HG02588 (cell line): ENCODE measurements at regions not wholly inside any gene's neighbourhood (a gene's known extent, or its start where the extent isn't known, plus 50 kb on each side); places are given as distances from the start of the nearest gene placed in this dataset.
"Not testable (repeated sequence)": the region's sequence is repeated elsewhere in the genome, so short reads cannot be mapped to it uniquely, and the experiment has no call there.

Experiments
- ATAC-seq: cut with Tn5 transposase; IDR thresholded peaks from one replicate; pipeline ENCODE4 v1.9.1; 2021; ENCODE audit warnings: mild to moderate bottlenecking, moderate library complexity; ENCODE audit not compliant: unreplicated experiment

GRCh38 chr15:20292422-20293005, 249.1 kb downstream of the GOLGA6L6 start:
- ATAC-seq, result not testable (repeated sequence)

- ATAC-seq, result not testable (repeated sequence)
Measured at GRCh38 chr15:20291616-20292015, 250.0 kb downstream of the GOLGA6L6 start.

- not testable (repeated sequence) for ATAC-seq
Measured at GRCh38 chr15:20290606-20291005, 251.0 kb downstream of the GOLGA6L6 start.

GRCh38 chr15:20289538-20290103, 252.0 kb downstream of the GOLGA6L6 start:
- not testable (repeated sequence) for ATAC-seq

- not testable (repeated sequence) for ATAC-seq
Measured at GRCh38 chr15:20288800-20289537, 252.6 kb downstream of the GOLGA6L6 start.

- ATAC-seq, result not testable (repeated sequence)
Measured at GRCh38 chr15:20286559-20286958, 255.0 kb downstream of the GOLGA6L6 start.

GRCh38 chr15:20285696-20286300, 255.8 kb downstream of the GOLGA6L6 start:
- ATAC-seq, result not testable (repeated sequence)

GRCh38 chr15:20284891-20285535, 256.6 kb downstream of the GOLGA6L6 start:
- not testable (repeated sequence) for ATAC-seq

GRCh38 chr15:20283651-20284050, 257.9 kb downstream of the GOLGA6L6 start:
- ATAC-seq, result not testable (repeated sequence)

- ATAC-seq, result not testable (repeated sequence)
Measured at GRCh38 chr15:20282491-20282943, 259.1 kb downstream of the GOLGA6L6 start.

GRCh38 chr15:20281567-20282275, 259.9 kb downstream of the GOLGA6L6 start:
- not testable (repeated sequence) for ATAC-seq

GRCh38 chr15:20280933-20281463, 260.6 kb downstream of the GOLGA6L6 start:
- no peak for ATAC-seq

- not testable (repeated sequence) for ATAC-seq
Measured at GRCh38 chr15:20280141-20280932, 261.3 kb downstream of the GOLGA6L6 start.

GRCh38 chr15:20279056-20279455, 262.5 kb downstream of the GOLGA6L6 start:
- not testable (repeated sequence) for ATAC-seq

GRCh38 chr15:20278376-20278775, 263.2 kb downstream of the GOLGA6L6 start:
- ATAC-seq, result not testable (repeated sequence)

- ATAC-seq, result not testable (repeated sequence)
Measured at GRCh38 chr15:20277451-20277850, 264.1 kb downstream of the GOLGA6L6 start.

GRCh38 chr15:20276312-20277114, 265.1 kb downstream of the GOLGA6L6 start:
- not testable (repeated sequence) for ATAC-seq

GRCh38 chr15:20275373-20275967, 266.1 kb downstream of the GOLGA6L6 start:
- not testable (repeated sequence) for ATAC-seq
